GM18502 (cell line): ENCODE measurements at regions not wholly inside any gene's neighbourhood (a gene's known extent, or its start where the extent isn't known, plus 50 kb on each side); places are given as distances from the start of the nearest gene placed in this dataset.
"Not testable (repeated sequence)": the region's sequence is repeated elsewhere in the genome, so short reads cannot be mapped to it uniquely, and the experiment has no call there.

Source experiments
- ATAC-seq: cut with Tn5 transposase; IDR thresholded peaks from one replicate; pipeline ENCODE4 v1.9.1; 2021; ENCODE audit warnings: mild to moderate bottlenecking; ENCODE audit not compliant: unreplicated experiment, poor library complexity

DNA sequence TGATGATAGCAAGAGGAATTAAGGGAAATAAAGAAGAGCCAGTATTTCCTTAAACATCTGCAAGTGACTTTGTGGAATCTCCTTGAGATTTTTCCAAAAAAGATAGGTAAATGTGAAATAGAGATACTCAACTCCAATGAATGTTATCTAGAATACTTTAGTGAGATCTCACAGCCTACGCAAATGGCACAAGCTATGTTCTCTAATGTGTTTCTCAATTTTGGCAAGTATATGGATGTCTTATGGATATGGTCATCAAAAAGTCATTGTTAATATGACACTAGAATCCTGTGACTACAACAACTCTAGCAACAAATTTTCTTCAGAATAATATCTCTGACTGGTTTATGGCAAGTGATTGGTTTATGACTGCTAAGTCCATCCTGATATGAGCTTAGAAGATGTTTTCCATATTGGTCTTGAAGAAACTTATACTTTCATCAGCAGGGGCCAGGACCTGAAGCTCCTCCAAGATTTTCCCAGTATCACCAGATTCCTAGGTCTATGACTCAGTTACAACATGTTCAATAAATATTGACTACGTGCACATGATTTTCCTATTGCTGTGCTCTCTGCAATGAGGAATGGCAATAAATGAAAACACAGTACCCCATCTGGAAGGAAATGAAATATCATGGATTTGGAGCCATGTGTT, 170.9 kb upstream of the THBS1 start:
- no peak for ATAC-seq

DNA sequence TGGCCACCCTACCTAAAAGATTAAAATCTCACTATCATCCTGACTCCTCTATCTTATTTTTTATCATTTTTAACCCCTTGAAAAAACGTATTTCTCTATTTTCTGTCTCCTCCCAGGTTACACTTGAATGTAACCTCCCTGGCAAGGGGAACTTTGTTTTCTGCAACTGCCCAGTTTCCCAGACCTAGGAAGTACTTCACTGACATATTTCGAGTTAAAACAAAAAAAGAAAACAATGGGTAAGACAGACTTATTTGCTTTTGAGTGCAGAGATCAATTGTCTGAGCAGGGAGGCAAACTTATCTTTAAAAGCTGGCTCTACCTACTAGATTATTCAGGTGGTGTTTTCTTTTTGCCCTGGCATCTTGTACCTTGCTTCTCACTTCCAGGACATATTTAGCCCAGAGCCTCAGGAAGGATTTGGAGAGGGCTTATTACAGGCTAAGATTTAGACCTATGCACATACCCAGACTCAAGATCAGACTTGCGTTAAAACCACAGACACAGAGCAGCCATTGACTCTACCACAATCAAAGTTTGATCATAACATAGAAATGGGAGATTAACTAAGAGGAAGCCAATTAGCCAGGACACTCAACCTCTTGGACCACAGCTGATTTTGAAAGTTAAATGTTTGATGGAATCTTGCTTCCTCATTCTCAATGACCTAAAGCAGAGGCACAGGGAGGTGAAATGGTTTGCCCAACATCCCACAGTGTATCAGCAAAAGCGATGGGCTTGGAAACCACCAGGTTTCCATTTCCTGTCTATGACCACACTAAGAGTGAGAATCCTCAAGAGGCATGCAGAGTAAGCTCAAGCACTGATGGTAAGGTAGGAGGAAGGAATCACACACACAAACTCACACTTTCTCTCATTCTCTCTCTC, 169.5 kb upstream of the THBS1 start:
- peak; percentile 97 for ATAC-seq

DNA sequence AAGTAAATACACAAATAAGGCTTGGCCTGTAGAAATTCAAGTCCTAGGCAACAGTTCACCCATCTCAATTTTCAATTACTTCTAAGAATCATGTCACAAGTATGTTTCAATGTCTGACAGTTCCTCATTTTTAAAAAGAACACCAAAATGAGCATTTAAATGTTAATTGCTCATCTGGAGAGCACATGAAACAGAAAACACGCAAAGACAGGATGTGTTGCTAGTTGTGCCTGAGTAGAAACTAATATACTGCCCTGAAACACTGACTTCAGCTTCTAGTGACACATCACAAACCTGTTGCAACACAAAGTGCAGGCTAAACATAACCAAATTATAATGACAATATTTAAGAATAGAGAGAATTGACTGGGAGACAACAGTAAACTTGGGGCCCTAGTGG, 167.3 kb upstream of the THBS1 start:
- ATAC-seq, result no peak

DNA sequence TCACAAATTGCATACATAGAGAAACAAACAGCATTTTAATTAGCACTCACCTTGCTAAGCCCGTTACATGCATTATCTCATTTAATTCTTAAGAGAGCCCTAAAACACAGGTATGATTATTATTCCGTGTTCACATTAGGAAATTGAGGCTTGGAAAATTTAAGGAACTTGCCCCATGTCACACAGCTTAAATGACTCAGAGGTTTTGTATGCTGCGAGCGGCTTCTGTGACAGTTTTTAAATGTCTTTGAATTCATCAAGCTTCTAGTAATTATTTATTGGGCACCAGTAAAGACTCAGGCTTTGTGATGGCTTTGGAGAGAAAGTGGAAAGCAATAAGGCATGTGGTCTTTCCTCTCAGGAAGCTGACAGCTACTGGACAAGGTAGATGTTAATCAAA, 166.7 kb upstream of the THBS1 start:
- no peak for ATAC-seq

DNA sequence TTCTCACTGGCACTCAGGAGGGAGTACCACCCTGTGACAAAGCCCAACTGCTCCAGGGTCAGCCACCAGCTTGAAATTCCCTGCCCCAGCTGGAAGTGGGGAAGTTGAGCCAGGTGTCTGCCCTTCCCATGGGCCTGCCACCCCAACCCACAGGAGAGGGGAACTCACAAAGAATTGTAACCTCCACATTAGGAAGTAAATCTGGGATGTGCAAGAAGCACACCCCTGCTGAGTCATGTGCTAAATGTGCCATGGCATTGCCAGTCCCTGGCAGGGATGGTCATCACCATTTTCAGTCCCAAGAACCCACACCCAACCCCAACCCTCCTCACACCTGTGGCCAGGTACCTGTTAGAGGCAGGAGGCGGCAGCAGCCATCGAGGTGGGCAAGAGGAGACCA, 165.2 kb upstream of the THBS1 start:
- ATAC-seq, result no peak

DNA sequence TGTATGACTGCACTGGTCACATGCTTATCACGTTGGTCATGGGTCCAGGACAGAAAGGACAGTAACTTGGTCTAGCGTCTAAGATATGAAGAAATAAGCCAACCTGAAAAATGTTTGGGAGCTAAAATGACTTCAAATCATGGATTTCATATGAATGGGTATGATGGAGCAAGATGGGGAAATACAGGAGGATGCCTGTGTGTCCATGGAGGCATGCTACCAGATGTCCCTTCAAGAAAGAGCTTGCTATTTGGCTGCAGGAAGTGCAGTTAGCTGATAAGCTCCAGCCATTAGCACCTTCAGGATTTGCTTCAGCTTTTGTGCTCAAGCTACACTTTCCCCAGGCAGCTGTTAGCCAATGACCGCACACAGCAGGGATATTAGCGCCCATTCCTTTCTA, 164.6 kb upstream of the THBS1 start:
- ATAC-seq, result no peak

DNA sequence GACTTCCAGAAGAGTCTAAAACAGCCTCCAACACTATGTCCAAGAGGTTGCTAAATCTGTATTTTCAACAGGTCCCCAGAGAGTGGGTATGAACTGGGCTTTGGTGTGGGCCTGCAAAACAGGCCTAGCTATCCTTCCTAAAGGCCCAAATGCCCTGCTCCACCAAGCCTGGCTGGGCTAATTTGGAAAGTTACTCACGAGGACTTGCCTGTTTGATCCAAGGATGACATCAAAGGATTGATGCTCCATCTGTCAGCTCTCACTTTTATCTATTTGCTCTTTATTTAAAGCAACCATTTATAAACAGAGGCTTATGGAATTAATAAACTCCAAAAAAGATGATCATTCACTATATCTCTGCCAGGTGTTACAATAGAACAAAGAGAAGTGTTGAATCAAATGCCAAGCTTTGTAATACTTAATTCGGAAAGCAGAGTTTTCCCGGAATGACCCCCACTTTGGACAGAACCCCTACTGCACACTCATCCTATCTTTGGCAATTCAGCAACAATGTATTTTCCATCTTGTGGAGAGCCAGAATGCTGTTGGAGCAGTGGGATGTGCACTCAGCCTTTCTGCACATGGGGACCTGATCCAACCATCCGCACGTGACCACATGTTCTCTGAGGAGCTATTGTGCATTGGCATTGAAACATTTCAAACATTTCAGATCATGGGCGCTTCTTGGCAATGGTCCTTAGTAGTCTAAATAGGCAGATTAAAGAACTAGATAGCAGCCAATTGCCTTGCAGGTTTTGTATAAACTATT, 163.3 kb upstream of the THBS1 start:
- ATAC-seq, result no peak

DNA sequence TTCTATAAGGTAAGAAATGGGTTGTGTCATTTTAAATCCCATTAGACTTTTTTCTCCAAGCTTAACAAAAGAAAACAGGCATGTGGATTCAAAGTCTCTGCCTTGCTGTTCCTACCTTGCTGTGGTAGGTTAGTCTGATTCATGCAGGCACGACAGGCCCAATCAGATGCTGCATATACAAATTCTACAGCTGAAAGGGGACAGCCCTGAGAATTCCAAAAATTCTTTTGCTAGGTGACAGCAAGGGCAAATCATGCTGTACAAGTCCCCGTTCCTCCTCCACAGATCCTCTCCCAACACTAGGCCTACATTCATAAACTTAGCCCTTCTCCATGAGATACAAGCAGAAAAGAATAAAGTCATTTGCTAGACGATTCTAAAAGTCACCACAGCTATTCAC, 161.2 kb upstream of the THBS1 start:
- no peak for ATAC-seq

DNA sequence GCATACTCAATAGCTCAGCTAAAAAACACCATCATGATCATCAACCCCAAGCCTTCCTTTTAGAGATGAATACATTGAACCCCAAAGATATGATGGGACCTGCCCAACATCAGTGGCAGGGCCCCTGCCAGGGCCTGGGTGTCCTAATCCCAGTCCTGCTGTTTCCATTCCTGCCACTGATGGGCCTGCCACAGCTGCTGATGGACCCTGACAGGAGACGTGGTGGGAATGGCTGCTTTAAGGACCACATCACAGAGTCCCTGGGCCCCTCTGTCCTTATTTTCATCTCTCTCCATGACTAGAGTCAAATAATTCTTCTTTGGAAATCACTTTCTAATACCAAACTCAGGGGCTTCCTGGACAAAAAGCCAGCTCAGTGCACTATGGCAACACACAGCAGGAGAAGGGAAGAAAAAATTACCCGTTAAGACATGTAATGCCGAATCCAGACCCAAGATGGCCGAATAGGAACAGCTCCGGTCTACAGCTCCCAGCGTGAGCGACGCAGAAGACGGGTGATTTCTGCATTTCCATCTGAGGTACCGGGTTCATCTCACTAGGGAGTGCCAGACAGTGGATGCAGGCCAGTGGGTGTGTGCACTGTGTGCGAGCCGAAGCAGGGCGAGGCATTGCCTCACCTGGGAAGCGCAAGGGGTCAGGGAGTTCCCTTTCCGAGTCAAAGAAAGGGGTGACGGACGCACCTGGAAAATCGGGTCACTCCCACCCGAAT, 160.6 kb upstream of the THBS1 start:
- not testable (repeated sequence) for ATAC-seq

DNA sequence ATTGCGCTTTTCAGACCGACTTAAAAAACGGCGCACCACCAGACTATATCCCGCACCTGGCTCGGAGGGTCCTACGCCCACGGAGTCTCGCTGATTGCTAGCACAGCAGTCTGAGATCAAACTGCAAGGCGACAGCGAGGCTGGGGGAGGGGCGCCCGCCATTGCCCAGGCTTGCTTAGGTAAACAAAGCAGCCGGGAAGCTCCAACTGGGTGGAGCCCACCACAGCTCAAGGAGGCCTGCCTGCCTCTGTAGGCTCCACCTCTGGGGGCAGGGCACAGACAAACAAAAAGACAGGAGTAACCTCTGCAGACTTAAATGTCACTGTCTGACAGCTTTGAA, 160.1 kb upstream of the THBS1 start:
- ATAC-seq, result not testable (repeated sequence)

DNA sequence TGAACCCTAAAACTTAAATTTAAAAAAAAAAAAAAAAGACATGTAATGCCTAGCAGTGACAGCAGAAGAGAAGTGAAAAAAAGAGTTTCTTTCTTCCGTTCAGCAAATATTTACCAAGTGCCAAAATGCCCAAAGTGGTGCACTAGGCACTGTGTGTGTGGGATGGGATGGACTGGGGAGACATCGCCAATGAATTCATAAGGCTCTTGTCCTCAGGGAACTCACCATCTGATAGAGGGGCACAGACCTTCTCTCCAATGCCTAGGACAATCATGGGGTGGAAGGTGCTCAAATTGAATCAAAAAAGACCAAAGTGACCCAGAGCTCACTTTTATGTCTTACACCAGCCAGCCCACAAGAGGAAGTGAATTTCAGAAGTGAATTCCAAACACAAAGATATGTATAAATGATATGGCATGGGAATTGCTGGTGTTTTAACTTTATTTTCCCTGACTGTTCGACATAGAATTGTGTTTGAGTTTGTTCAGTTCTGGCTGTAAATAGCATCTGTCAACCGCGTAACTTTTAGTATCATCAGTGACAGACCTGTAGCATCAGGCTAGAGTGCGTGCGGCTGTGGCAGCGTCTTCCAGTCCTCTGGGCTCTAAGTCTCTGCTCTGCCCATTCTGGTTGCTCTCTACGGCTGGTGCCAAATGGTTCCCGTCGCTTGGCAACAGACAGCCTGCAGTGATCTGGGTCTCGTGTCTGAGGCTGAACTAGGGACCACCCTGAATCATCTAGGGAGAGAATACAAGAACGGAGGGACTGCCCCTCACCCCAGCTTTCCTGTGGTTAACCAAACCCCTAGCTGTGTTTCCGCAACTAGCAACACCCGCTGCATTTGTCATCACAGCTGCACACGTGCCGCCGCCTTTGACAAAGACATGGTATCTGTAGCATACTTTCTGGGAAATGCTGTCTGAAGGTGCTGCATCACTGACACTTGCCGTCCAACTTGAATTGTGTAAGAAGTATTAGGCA, 154.0 kb upstream of the THBS1 start:
- ATAC-seq, result peak; percentile 88

DNA sequence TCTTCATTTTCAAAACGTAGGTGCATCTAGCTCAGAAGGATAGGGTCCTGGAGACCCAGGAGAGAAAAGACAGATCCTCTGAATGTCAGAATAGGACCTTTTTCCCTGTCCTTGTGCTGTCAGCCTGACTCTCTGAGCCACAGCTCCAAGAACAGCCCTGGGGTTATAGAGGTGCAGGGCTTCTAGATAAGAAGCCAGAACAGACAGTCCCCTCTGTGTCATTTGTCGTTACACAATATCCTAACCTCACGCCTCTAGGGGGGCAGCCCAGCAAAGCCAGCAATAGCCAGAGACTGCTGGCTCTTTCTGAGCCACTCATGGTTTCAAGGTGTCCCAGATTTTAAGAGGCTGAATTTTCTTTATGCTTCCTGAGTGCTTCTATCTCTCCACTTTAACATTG, 153.2 kb upstream of the THBS1 start:
- no peak for ATAC-seq

DNA sequence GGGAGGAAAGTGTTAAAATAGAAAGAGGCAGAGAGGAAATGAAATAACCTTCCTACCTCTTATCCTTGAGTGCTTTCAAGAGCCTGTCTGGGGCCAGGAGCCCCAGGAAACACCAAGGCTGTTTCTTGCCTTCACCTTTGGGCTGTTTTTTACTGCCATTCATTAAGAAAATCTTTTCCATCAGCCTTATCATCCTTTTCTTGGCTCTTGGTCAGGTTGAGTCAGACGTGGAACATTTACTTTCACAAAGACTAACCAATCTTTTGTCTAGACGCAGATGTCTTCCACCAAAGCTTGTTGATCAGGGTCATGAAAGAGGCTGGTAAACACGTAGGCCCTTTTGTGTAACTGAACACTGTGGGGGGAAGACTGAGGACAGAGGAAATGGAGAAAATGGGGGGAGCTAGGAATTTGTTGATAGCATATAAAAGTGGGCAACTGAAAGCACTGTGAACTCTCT, 151.0 kb upstream of the THBS1 start:
- ATAC-seq, result peak; percentile 44

DNA sequence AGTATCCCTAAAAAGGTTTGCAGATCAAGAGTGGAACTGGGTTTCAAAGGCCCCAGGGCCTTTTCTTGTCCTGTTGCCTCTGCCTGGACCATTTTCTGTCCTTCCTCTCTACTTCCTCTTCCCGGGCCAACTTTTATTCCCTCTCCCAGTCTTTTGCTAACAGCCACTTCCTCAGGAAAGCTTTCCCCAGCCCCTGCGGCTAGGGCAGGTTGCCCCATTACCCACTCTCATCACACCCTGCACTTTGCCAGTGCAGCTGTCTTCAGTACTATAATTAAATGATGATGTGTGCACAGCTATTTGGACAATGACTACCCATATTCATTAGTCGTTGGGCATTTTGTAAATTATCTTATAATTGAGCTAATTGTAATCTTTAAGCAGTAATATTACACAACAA, 150.5 kb upstream of the THBS1 start:
- no peak for ATAC-seq

DNA sequence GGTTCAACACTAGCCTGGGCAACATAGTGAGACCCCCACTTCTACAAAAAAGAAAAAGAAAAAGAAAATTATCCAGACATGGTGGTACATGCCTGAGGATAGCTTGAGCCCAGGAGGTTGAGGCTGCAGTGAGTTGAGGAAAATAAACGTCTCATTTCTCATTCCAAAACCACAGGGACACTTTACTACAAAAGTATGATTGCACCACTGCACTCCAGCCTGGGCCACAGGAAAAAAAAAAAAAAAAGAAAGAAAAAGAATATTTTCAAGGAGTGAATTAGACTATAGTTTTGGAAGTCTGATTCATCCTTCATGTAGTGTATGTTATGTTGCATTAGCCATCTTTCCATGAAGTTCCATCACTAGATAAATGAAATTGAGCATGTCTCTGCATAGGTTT, 149.5 kb upstream of the THBS1 start:
- no peak for ATAC-seq

DNA sequence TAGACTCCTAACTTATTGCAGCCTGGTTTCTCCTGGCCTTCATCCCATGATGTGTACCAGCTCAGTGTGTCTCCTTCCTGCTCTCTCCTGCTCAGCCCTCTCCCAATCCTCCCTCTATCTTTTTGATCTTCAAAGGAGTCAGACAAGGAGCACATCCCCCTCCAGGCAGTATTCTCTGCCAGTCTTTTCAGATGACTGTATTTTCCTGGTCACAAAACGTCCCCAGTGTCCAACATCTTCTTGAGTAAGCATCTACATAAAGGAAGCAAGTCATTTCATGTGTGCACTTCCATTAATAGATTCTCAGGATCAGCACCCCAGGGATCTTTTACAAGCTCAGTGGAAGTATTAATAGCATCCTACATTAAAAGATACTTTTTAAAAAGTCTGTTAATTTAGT, 148.9 kb upstream of the THBS1 start:
- no peak for ATAC-seq

DNA sequence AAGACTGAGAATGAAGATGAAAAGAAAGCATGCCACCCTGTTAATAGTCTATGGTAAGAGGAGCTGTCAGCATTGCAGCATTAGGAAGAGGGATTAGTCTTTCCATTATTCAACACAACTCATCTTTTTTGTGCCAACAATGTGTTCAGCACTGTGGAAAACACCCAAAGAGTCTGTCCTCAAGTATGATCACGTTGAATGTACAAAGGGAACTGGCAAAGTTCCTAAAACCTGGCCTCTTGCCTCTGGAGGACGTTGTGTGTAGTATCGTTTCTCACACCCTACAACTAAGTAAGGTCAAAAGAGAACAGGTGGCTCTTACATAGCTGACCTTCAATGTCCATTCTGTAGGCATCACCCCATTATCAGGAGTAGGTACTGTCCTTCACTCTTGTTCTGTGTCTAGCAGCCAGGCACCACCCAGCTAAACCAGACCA, 147.9 kb upstream of the THBS1 start:
- no peak for ATAC-seq

DNA sequence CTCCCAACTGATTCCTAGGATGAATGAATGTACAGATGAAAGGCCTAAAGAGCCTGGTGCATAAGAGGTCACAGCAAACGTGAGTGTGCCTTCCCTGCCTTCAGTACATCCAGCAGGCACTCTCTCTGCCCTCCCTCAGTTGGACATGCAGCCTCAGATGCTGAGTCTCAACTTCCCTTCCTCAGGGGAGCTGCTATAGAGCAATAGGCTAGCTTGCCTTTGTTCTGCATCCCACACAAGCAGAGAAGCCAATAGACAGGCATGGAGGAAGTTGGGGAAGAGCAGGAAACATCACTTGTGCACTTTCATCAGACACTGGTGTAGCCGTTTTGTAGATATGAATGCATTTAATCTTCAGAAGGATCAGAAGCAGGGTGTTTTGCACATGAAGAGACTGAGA, 147.5 kb upstream of the THBS1 start:
- ATAC-seq, result no peak

DNA sequence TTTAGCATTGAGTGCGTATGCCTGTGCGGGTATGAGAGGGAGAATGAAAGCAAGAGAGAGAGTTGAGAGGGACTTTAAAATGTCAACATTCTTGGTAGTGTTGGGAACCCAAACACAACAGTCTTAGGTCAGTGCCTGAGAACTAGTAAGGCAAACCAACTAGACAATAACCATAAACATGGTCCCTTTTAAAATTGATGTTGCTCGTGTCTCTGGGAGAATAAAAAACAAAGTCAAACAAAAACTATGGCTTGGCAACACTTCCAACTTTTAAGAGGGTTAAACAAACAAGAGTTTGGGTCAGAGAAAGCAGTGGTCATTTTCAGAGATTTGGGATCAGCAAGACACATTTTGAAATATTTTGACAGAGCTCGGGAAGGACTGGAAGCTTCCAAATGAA, 146.7 kb upstream of the THBS1 start:
- no peak for ATAC-seq
